ENCODE measurements at regions not wholly inside any gene's neighbourhood (a gene's known extent, or its start where the extent isn't known, plus 50 kb on each side); places are given as distances from the start of the nearest gene placed in this dataset.

DNA sequence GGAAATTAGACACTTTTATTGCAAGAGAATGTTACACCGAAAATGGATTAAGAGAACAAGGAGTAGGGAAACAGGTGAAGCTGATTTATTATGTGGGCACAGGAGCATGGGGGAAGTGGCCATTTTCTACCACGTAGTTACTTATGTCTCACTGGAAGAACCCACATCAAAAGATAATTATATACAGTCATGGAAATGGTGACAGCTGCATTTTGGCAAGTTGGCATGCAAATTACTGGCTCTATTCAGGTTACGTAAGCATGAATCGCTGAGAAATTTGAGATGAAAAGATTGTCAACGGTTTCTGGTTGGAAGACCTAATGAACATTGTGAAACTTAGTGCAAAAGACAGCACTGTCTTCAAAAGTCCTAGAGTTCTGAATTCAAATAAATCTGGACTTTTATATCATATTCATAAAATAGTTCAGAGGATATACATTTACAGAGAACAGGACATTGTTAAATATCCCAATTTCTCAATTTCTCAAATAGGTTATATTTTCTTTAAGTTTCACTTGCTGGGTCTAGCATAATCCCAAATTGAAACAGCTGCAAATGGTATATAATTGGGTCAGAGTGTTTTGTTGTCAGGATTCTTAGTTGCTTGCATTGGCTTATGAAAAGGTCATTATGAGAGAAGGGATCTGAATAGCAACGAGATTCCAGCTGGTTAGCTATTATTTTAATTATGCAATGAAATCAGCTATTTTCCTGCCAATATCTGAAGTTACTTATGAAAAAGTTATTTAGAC, 567.8 kb downstream of the ZPLD1 start:
- no peak for TF ChIP-seq CTCF (optimal IDR thresholded peaks at IDR 0.05 in 1 of 3, IDR thresholded peaks at IDR 0.05 in 1 of 3, conservative IDR thresholded peaks at IDR 0.05 in 1 of 3; ENCODE audit: extremely low read depth in 1 of 3, insufficient read depth in 2 of 3, low read length in 3 of 3)
- no peak for TF ChIP-seq EZH2 (IDR thresholded peaks at IDR 0.05; ENCODE audit: low read length)
